Endothelial cell of umbilical vein (primary cell): ENCODE measurements at regions not wholly inside any gene's neighbourhood (a gene's known extent, or its start where the extent isn't known, plus 50 kb on each side); places are given as distances from the start of the nearest gene placed in this dataset.

Source experiments
- BruUV-seq: library from RNA; stranded (reverse); fragments of 400-500 nt; replicated peaks from 2 replicates; lab custom pipeline; 2021; lab: Mats Ljungman, UMichigan
- CTCF ChIA-PET: fragments of 300-600, 350-600 bp; sonication (Branson Sonifier 250); formaldehyde crosslinking; loops from one replicate; lab custom pipeline; 2021; ENCODE audit warnings: antibody characterized with exemption, inconsistent platforms; lab: Charles Lee
- POLR2A ChIA-PET: fragments of 300-600, 350-600 bp; sonication (Branson Sonifier 250); formaldehyde crosslinking; loops from one replicate; lab custom pipeline; 2021; ENCODE audit warnings: antibody characterized with exemption, inconsistent platforms; lab: Charles Lee
- DNase-seq: peaks from one replicate; pipeline ENCODE4 v3.0.0-alpha.2; 2011; ENCODE audit warnings: low read depth, low spot score
- FAIRE-seq: peaks from 2 replicates; lab custom pipeline; 2011; peaks lifted over from hg19 to GRCh38; lab: Jason Lieb, UNC
- H2AFZ ChIP-seq: 2 replicates; pipeline ENCODE4 v1.6.0; 2012; ENCODE audit warnings: low read depth, low read length, control low read depth, inconsistent platforms
- H3K27ac ChIP-seq: 2 replicates; pipeline ENCODE4 v1.5.1; 2011; ENCODE audit warnings: low read depth, mild to moderate bottlenecking, control low read depth, low read length, moderate library complexity; ENCODE audit not compliant: insufficient read depth
- H3K27me3 ChIP-seq, 2 experiments: 2 replicates each; pipeline versions ENCODE4 v1.6.0 to v1.6.1; 2011; ENCODE audit warnings: low read length in 2 of 2, mixed read lengths in 1 of 2; ENCODE audit not compliant: control insufficient read depth in 2 of 2, insufficient read depth in 2 of 2
- H3K36me3 ChIP-seq, 2 experiments: 2 replicates in 1 of 2; 3 replicates in 1 of 2; pipeline ENCODE4 v1.5.1; 2011; ENCODE audit warnings: low read length in 2 of 2, mild to moderate bottlenecking in 1 of 2, moderate library complexity in 1 of 2; ENCODE audit not compliant: control insufficient read depth in 2 of 2, insufficient read depth in 2 of 2; ENCODE audit errors: extremely low read depth in 1 of 2
- H3K4me1 ChIP-seq: 3 replicates; pipeline ENCODE4 v1.5.1; 2011; ENCODE audit warnings: mild to moderate bottlenecking, low read length; ENCODE audit not compliant: control insufficient read depth, insufficient read depth; ENCODE audit errors: extremely low read depth
- H3K4me2 ChIP-seq: 2 replicates; pipeline ENCODE4 v1.6.1; 2011; ENCODE audit warnings: low read length, control low read depth, mixed read lengths; ENCODE audit not compliant: insufficient read depth
- H3K4me3 ChIP-seq, 3 experiments: fragments of 200-600 bp in 1 of 3; sonication (generic), shearing (Covaris generic) in 1 of 3; replicated peaks in 1 of 3; 2 replicates each; pipeline ENCODE4 v1.5.1; 2011 to 2016; ENCODE audit warnings: control low read depth in 3 of 3, low read length in 3 of 3, mild to moderate bottlenecking in 2 of 3, inconsistent platforms in 1 of 3, low read depth in 1 of 3, moderate library complexity in 1 of 3; ENCODE audit not compliant: insufficient read depth in 1 of 3
- H3K79me2 ChIP-seq: 2 replicates; pipeline ENCODE4 v1.6.0; 2012; ENCODE audit warnings: low read length, inconsistent platforms; ENCODE audit not compliant: control insufficient read depth, insufficient read depth
- H3K9ac ChIP-seq: replicated peaks from 2 replicates; pipeline ENCODE3; 2011; ENCODE audit warnings: low read length, control low read depth; ENCODE audit not compliant: insufficient read depth; ENCODE audit errors: extremely low read depth
- H3K9me1 ChIP-seq: replicated peaks from 3 replicates; pipeline ENCODE4 v1.6.0; 2011; ENCODE audit warnings: mild to moderate bottlenecking, low read length; ENCODE audit not compliant: control insufficient read depth, insufficient read depth; ENCODE audit errors: extremely low read depth
- H3K9me3 ChIP-seq: replicated peaks from 2 replicates; pipeline ENCODE4 v1.5.1; 2012; ENCODE audit warnings: low read length, inconsistent platforms; ENCODE audit not compliant: control insufficient read depth, insufficient read depth
- H4K20me1 ChIP-seq: replicated peaks from 2 replicates; pipeline ENCODE3; 2011; ENCODE audit warnings: mild to moderate bottlenecking, low read length; ENCODE audit not compliant: control insufficient read depth, insufficient read depth; ENCODE audit errors: extremely low read depth
- EZH2 ChIP-seq: IDR thresholded peaks from 2 replicates; pipeline ENCODE4 v1.6.1; 2012; ENCODE audit warnings: borderline replicate concordance, low read depth, mild to moderate bottlenecking, moderate library complexity, low read length, inconsistent platforms; ENCODE audit not compliant: severe bottlenecking
- FOS ChIP-seq: IDR thresholded peaks from 2 replicates; pipeline ENCODE4 v1.6.1; 2011; ENCODE audit warnings: mild to moderate bottlenecking, low read length, moderate library complexity, borderline replicate concordance; ENCODE audit not compliant: insufficient read depth
- GATA2 ChIP-seq: IDR thresholded peaks from 2 replicates; pipeline ENCODE4 v1.7.0; 2011; ENCODE audit warnings: low read depth, mild to moderate bottlenecking, moderate library complexity, mixed read lengths, low read length; ENCODE audit not compliant: insufficient read length, insufficient read depth
- MYC ChIP-seq: IDR thresholded peaks from one replicate; pipeline ENCODE4 v1.6.1; 2011; ENCODE audit warnings: mild to moderate bottlenecking, low read depth, low read length
- POLR2A ChIP-seq: IDR thresholded peaks from 2 replicates; pipeline ENCODE4 v1.6.1; 2012; ENCODE audit warnings: low read depth, mild to moderate bottlenecking, control low read depth, low read length
- POLR2AphosphoS5 ChIP-seq: IDR thresholded peaks from 2 replicates; pipeline ENCODE4 v1.6.1; 2012; ENCODE audit warnings: low read depth, mild to moderate bottlenecking, control low read depth, low read length, moderate library complexity; ENCODE audit not compliant: insufficient read depth
- dilution Hi-C: fragments of 300-500 bp; cut with MboI; formaldehyde crosslinking; loops from one replicate; pipeline ENCODE4 v1.15.0; 2019; ENCODE audit warnings: low sequenced_read_pairs; ENCODE audit not compliant: extremely low pct_ligation_motif_present
- intact Hi-C: fragments of 100-400 bp; cut with micrococcal nuclease; formaldehyde crosslinking; loops from one replicate; pipeline ENCODE4 v1.10.0; 2022
- TF ChIP-seq, protein P1 (sequence below): IDR thresholded peaks from 2 replicates; pipeline ENCODE4 v1.6.1; 2011; ENCODE audit not compliant: insufficient read depth, insufficient read length

DNA sequence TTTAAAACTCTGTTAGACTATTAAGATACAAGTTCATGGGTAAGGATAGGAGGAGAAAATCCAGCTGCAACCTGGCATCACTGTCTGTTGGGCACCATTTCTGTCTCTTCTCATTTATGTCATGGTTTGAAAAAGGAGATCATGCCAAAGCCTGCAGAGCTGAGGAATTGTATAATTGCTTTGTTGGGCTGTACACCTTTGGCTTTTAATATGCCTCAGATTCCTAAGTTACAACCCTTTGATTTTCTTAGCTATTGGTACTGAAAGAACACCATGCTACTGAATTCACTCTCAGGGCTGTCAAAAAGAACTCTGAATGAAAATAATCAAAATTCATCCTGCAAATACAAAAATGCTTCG, 174.3 kb downstream of the ACKR3 start:
- dilution Hi-C loops = no loop called here
- H3K9ac ChIP-seq = no peak overlapping the region
- no peak overlapping the region for H3K4me3 ChIP-seq
- no peak for TF ChIP-seq EZH2
- TF ChIP-seq FOS = no peak
- no peak for TF ChIP-seq MYC
- no peak for TF ChIP-seq POLR2AphosphoS5
- TF ChIP-seq GATA2 = no peak
- TF ChIP-seq POLR2A = no peak
- no peak overlapping the region for H3K4me2 ChIP-seq
- no peaks in the 10 kb centered on the region for H3K36me3 ChIP-seq
- intact Hi-C loops = no loop called here
- H3K27me3 ChIP-seq = no peaks in the 10 kb centered on the region
- POLR2A ChIA-PET = no interaction called here
- H3K27ac ChIP-seq = no peak overlapping the region
- H3K9me1 ChIP-seq = no peaks in the 10 kb centered on the region
- no peaks in the 10 kb centered on the region for H4K20me1 ChIP-seq
- H3K9me3 ChIP-seq = no peaks in the 10 kb centered on the region
- FAIRE-seq = no peak
- DNase-seq = no peak
- H2AFZ ChIP-seq = no peak overlapping the region
- no TSS peak for BruUV-seq
- CTCF ChIA-PET = interaction anchor here (0.8 to 1.7 kb wide), 4 partner anchors 8 to 284 kb away, joined by 3 to 5 read pairs (median 4); no protein-coding TSS in a partner anchor
- peaks cover 12% of the 10 kb centered on the region for H3K4me1 ChIP-seq
- no peaks in the 10 kb centered on the region for H3K79me2 ChIP-seq

- no TSS peak for BruUV-seq
- Histone ChIP-seq H3K9me3 (no peaks in the 10 kb centered on the region), H3K9me1 (no peaks in the 10 kb centered on the region), H3K4me1 (peaks cover 15% of the 10 kb centered on the region), H3K36me3 (no peaks in the 10 kb centered on the region), H3K27ac (no peak overlapping the region), H3K79me2 (no peaks in the 10 kb centered on the region), H2AFZ (no peak overlapping the region), H3K9ac (no peak overlapping the region), H3K27me3 (no peaks in the 10 kb centered on the region), H4K20me1 (no peaks in the 10 kb centered on the region), H3K4me2 (no peak overlapping the region), H3K4me3 (no peak overlapping the region)
- dilution Hi-C loops (no loop called here), intact Hi-C loops (no loop called here)
- TF ChIP-seq, protein P1, sequence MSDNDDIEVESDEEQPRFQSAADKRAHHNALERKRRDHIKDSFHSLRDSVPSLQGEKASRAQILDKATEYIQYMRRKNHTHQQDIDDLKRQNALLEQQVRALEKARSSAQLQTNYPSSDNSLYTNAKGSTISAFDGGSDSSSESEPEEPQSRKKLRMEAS = no peak
- TF ChIP-seq MYC (no peak), FOS (no peak), GATA2 (no peak)
- CTCF ChIA-PET = interaction anchor here (0.8 to 1.7 kb wide), 3 partner anchors 9 to 284 kb away, joined by 3 to 5 read pairs (median 5); no protein-coding TSS in a partner anchor
- POLR2A ChIA-PET = no interaction called here
- DNase-seq (no peak), FAIRE-seq (peak; percentile 33)
Measured at GRCh38 chr2:236744281-236744705, 174.7 kb downstream of the ACKR3 start.
